ENCODE measurements at regions not wholly inside any gene's neighbourhood (a gene's known extent, or its start where the extent isn't known, plus 50 kb on each side); places are given as distances from the start of the nearest gene placed in this dataset.

DNA sequence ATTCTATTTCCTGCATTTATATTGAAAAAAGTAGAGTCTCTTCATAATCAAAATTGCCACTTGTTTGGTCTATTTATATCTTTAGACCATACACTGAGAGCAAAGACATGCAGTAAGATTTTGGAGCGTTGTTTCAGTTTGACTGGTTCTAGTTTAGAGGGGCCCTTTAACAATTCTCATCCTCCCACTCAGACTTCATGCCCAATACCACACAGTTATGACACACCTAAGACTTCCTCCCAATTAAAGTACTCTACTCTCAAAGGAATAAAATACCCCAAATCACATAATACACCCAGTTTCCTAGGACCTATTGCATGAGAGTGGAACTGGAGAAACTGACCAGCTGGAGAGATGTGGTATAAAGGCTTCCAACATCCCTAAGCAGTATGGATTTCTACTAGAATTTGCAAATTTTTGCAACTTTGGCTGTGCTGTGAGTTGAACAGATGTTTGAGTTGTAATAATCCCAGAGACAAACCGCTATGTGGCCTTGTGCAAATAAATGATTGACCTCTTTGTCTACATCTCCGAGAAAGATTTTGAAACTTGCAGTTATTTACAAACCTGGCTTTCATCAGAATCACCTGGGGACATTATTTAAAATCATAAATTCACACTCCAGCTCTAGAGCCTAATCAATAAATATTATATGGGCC is 170.0 kb upstream of the ROBO2 start:
- TF ChIP-seq ZFP30 (CRISPR knock-in tag; IDR thresholded peaks at IDR 0.05) = no peak
- TF ChIP-seq, protein P1, sequence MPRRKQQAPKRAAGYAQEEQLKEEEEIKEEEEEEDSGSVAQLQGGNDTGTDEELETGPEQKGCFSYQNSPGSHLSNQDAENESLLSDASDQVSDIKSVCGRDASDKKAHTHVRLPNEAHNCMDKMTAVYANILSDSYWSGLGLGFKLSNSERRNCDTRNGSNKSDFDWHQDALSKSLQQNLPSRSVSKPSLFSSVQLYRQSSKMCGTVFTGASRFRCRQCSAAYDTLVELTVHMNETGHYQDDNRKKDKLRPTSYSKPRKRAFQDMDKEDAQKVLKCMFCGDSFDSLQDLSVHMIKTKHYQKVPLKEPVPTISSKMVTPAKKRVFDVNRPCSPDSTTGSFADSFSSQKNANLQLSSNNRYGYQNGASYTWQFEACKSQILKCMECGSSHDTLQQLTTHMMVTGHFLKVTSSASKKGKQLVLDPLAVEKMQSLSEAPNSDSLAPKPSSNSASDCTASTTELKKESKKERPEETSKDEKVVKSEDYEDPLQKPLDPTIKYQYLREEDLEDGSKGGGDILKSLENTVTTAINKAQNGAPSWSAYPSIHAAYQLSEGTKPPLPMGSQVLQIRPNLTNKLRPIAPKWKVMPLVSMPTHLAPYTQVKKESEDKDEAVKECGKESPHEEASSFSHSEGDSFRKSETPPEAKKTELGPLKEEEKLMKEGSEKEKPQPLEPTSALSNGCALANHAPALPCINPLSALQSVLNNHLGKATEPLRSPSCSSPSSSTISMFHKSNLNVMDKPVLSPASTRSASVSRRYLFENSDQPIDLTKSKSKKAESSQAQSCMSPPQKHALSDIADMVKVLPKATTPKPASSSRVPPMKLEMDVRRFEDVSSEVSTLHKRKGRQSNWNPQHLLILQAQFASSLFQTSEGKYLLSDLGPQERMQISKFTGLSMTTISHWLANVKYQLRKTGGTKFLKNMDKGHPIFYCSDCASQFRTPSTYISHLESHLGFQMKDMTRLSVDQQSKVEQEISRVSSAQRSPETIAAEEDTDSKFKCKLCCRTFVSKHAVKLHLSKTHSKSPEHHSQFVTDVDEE (CRISPR knock-in tag; IDR thresholded peaks at IDR 0.05) = no peak
- no peak for TF ChIP-seq PATZ1 (CRISPR knock-in tag; IDR thresholded peaks at IDR 0.05; ENCODE audit: borderline replicate concordance)
- no peak for TF ChIP-seq PPARA (CRISPR knock-in tag; IDR thresholded peaks at IDR 0.05; ENCODE audit: borderline replicate concordance)
- TF ChIP-seq CSDC2 (CRISPR knock-in tag; IDR thresholded peaks at IDR 0.05) = no peak
- no peak for TF ChIP-seq CREB5 (CRISPR knock-in tag; IDR thresholded peaks at IDR 0.05; ENCODE audit: low read depth)
- TF ChIP-seq ARNTL (CRISPR knock-in tag; IDR thresholded peaks at IDR 0.05; ENCODE audit: borderline replicate concordance, low read depth) = no peak
- TF ChIP-seq, protein P2, sequence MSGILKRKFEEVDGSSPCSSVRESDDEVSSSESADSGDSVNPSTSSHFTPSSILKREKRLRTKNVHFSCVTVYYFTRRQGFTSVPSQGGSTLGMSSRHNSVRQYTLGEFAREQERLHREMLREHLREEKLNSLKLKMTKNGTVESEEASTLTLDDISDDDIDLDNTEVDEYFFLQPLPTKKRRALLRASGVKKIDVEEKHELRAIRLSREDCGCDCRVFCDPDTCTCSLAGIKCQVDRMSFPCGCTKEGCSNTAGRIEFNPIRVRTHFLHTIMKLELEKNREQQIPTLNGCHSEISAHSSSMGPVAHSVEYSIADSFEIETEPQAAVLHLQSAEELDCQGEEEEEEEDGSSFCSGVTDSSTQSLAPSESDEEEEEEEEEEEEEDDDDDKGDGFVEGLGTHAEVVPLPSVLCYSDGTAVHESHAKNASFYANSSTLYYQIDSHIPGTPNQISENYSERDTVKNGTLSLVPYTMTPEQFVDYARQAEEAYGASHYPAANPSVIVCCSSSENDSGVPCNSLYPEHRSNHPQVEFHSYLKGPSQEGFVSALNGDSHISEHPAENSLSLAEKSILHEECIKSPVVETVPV (CRISPR knock-in tag; IDR thresholded peaks at IDR 0.05) = no peak
- TF ChIP-seq ZC3H10 (CRISPR knock-in tag; IDR thresholded peaks at IDR 0.05) = no peak
- TF ChIP-seq GLIS3 (CRISPR knock-in tag; IDR thresholded peaks at IDR 0.05) = no peak
- no peak for TF ChIP-seq RARB (CRISPR knock-in tag; IDR thresholded peaks at IDR 0.05)
- no peak for TF ChIP-seq ZFP3 (CRISPR knock-in tag; IDR thresholded peaks at IDR 0.05)

All from SK-N-SH treated with all-trans-retinoic acid at 6 μM for 48 hours (cell line).